ENCODE measurements at regions not wholly inside any gene's neighbourhood (a gene's known extent, or its start where the extent isn't known, plus 50 kb on each side); places are given as distances from the start of the nearest gene placed in this dataset.

- H3K4me2 ChIP-seq, result no peak overlapping the region
- no peaks in the 10 kb centered on the region for H3K36me3 ChIP-seq (ENCODE audit: insufficient read depth)
- no peaks in the 10 kb centered on the region for H4K20me1 ChIP-seq (ENCODE audit: insufficient read depth)
- H3K27me3 ChIP-seq (ENCODE audit: insufficient read depth, low read depth), result no peaks in the 10 kb centered on the region
- no peak overlapping the region for H3K9ac ChIP-seq
- no peak for TF ChIP-seq CTCF (conservative IDR thresholded peaks at IDR 0.05; ENCODE audit: low read depth, low read length)
- no peak overlapping the region for H3K4me3 ChIP-seq (IDR thresholded peaks at IDR 0.05; ENCODE audit: insufficient read depth, low read depth, low read length)
- H3K27ac ChIP-seq, result no peak overlapping the region
- no peaks in the 10 kb centered on the region for H3K4me1 ChIP-seq (ENCODE audit: low read depth, poor library complexity, severe bottlenecking)
- H3K79me2 ChIP-seq (ENCODE audit: insufficient read depth, low read depth), result no peaks in the 10 kb centered on the region
- no peak overlapping the region for H2AFZ ChIP-seq (ENCODE audit: low read depth)
These were observed 539.5 kb upstream of the FZD8 start for GRCh38 chr10:36181426-36182178.

- Histone ChIP-seq H4K20me1 (ENCODE audit: insufficient read depth) (no peaks in the 10 kb centered on the region), H3K27me3 (ENCODE audit: insufficient read depth, low read depth) (no peaks in the 10 kb centered on the region), H3K79me2 (ENCODE audit: insufficient read depth, low read depth) (no peaks in the 10 kb centered on the region), H2AFZ (ENCODE audit: low read depth) (no peak overlapping the region), H3K4me1 (ENCODE audit: low read depth, poor library complexity, severe bottlenecking) (no peaks in the 10 kb centered on the region), H3K4me3 (IDR thresholded peaks at IDR 0.05; ENCODE audit: insufficient read depth, low read depth, low read length) (no peak overlapping the region), H3K36me3 (ENCODE audit: insufficient read depth) (no peaks in the 10 kb centered on the region), H3K4me2 (no peak overlapping the region), H3K9ac (no peak overlapping the region), H3K27ac (no peak overlapping the region)
- no peak for TF ChIP-seq CTCF (conservative IDR thresholded peaks at IDR 0.05; ENCODE audit: low read depth, low read length)
These were observed 536.5 kb upstream of the FZD8 start for GRCh38 chr10:36178616-36179015.

- no peak overlapping the region for H3K27ac ChIP-seq
- H3K36me3 ChIP-seq (ENCODE audit: insufficient read depth), result no peaks in the 10 kb centered on the region
- no peak for TF ChIP-seq CTCF (conservative IDR thresholded peaks at IDR 0.05; ENCODE audit: low read depth, low read length)
- no peaks in the 10 kb centered on the region for H4K20me1 ChIP-seq (ENCODE audit: insufficient read depth)
- H3K79me2 ChIP-seq (ENCODE audit: insufficient read depth, low read depth), result no peaks in the 10 kb centered on the region
- H3K4me1 ChIP-seq (ENCODE audit: low read depth, poor library complexity, severe bottlenecking), result no peaks in the 10 kb centered on the region
- H3K27me3 ChIP-seq (ENCODE audit: insufficient read depth, low read depth), result no peaks in the 10 kb centered on the region
- no peak overlapping the region for H3K4me2 ChIP-seq
- no peak overlapping the region for H3K4me3 ChIP-seq (IDR thresholded peaks at IDR 0.05; ENCODE audit: insufficient read depth, low read depth, low read length)
- H2AFZ ChIP-seq (ENCODE audit: low read depth), result no peak overlapping the region
- H3K9ac ChIP-seq, result no peak overlapping the region
These were observed 535.0 kb upstream of the FZD8 start for GRCh38 chr10:36177071-36177470.

- TF ChIP-seq CTCF (conservative IDR thresholded peaks at IDR 0.05; ENCODE audit: low read depth, low read length), result no peak
- H3K4me3 ChIP-seq (IDR thresholded peaks at IDR 0.05; ENCODE audit: insufficient read depth, low read depth, low read length), result no peak overlapping the region
- H2AFZ ChIP-seq (ENCODE audit: low read depth), result no peak overlapping the region
- H3K9ac ChIP-seq, result no peak overlapping the region
- H3K27ac ChIP-seq, result no peak overlapping the region
- H3K4me1 ChIP-seq (ENCODE audit: low read depth, poor library complexity, severe bottlenecking), result no peaks in the 10 kb centered on the region
- no peak overlapping the region for H3K4me2 ChIP-seq
- H4K20me1 ChIP-seq (ENCODE audit: insufficient read depth), result no peaks in the 10 kb centered on the region
- no peaks in the 10 kb centered on the region for H3K27me3 ChIP-seq (ENCODE audit: insufficient read depth, low read depth)
- H3K79me2 ChIP-seq (ENCODE audit: insufficient read depth, low read depth), result no peaks in the 10 kb centered on the region
- no peaks in the 10 kb centered on the region for H3K36me3 ChIP-seq (ENCODE audit: insufficient read depth)
These were observed 533.9 kb upstream of the FZD8 start for GRCh38 chr10:36175954-36176353.

All from KMS-11 (cell line).